ENCODE measurements at regions not wholly inside any gene's neighbourhood (a gene's known extent, or its start where the extent isn't known, plus 50 kb on each side); places are given as distances from the start of the nearest gene placed in this dataset.

GRCh38 chr16:86994651-86995171, 322.5 kb downstream of the C16orf95 start:
- peak; percentile 52 for DNase-seq (ENCODE audit: low spot score)

GRCh38 chr16:86995456-86995855, 321.7 kb downstream of the C16orf95 start:
- DNase-seq (ENCODE audit: low spot score): no peak

GRCh38 chr16:86996081-86996480, 321.1 kb downstream of the C16orf95 start:
- no peak for DNase-seq (ENCODE audit: low spot score)

- no peak for DNase-seq (ENCODE audit: low spot score)
These were observed 320.1 kb downstream of the C16orf95 start for GRCh38 chr16:86997058-86997457.

GRCh38 chr16:86998196-86999001, 318.8 kb downstream of the C16orf95 start:
- no peak for DNase-seq (ENCODE audit: low spot score)

GRCh38 chr16:87000001-87000400, 317.2 kb downstream of the C16orf95 start:
- DNase-seq (ENCODE audit: low spot score): no peak

GRCh38 chr16:87002717-87003413, 314.3 kb downstream of the C16orf95 start:
- DNase-seq (ENCODE audit: low spot score): no peak

GRCh38 chr16:87003414-87003755, 313.8 kb downstream of the C16orf95 start:
- no peak for DNase-seq (ENCODE audit: low spot score)

- no peak for DNase-seq (ENCODE audit: low spot score)
These were observed 311.2 kb downstream of the C16orf95 start for GRCh38 chr16:87006021-87006420.

- DNase-seq (ENCODE audit: low spot score): no peak
These were observed 310.1 kb downstream of the C16orf95 start for GRCh38 chr16:87006789-87007745.

GRCh38 chr16:87007907-87008306, 309.3 kb downstream of the C16orf95 start:
- no peak for DNase-seq (ENCODE audit: low spot score)

- no peak for DNase-seq (ENCODE audit: low spot score)
These were observed 308.5 kb downstream of the C16orf95 start for GRCh38 chr16:87008664-87009063.

GRCh38 chr16:87012954-87013938, 303.9 kb downstream of the C16orf95 start:
- no peak for DNase-seq (ENCODE audit: low spot score)

GRCh38 chr16:87014112-87014511, 303.1 kb downstream of the C16orf95 start:
- DNase-seq (ENCODE audit: low spot score): no peak

GRCh38 chr16:87015021-87015420, 302.2 kb downstream of the C16orf95 start:
- DNase-seq (ENCODE audit: low spot score): no peak

- DNase-seq (ENCODE audit: low spot score): peak; percentile 22
These were observed 300.9 kb downstream of the C16orf95 start for GRCh38 chr16:87016046-87017035.

- peak; percentile 23 for DNase-seq (ENCODE audit: low spot score)
These were observed 299.7 kb downstream of the C16orf95 start for GRCh38 chr16:87017371-87018012.

GRCh38 chr16:87025676-87026075, 291.5 kb downstream of the C16orf95 start:
- no peak for DNase-seq (ENCODE audit: low spot score)
